HUES64 (cell line): ENCODE measurements at regions not wholly inside any gene's neighbourhood (a gene's known extent, or its start where the extent isn't known, plus 50 kb on each side); places are given as distances from the start of the nearest gene placed in this dataset.

Source experiments
- H3K27ac ChIP-seq: 2 replicates; pipeline ENCODE4 v1.7.0; 2013; ENCODE audit warnings: low read depth, low read length, inconsistent platforms
- H3K27me3 ChIP-seq: 2 replicates; pipeline ENCODE4 v1.6.1; 2013; ENCODE audit warnings: mild to moderate bottlenecking, low read length; ENCODE audit not compliant: insufficient read depth
- H3K36me3 ChIP-seq: 2 replicates; pipeline ENCODE4 v1.6.1; 2013; ENCODE audit warnings: mild to moderate bottlenecking, low read length; ENCODE audit not compliant: insufficient read depth
- H3K4me1 ChIP-seq: 2 replicates; pipeline ENCODE4 v1.6.1; 2013; ENCODE audit warnings: mild to moderate bottlenecking, low read length, moderate library complexity; ENCODE audit not compliant: insufficient read depth
- H3K4me3 ChIP-seq: 2 replicates; pipeline ENCODE4 v1.5.1; 2013; ENCODE audit warnings: mild to moderate bottlenecking, low read length, moderate library complexity
- H3K9ac ChIP-seq: 2 replicates; pipeline ENCODE4 v1.6.1; 2013; ENCODE audit warnings: mild to moderate bottlenecking, low read depth, low read length
- H3K9me3 ChIP-seq: 2 replicates; pipeline ENCODE4 v1.6.1; 2013; ENCODE audit warnings: low read depth, low read length; ENCODE audit not compliant: insufficient read depth
- WGBS: fragments of 150-250, 120-280 bp; methylation state at CpG from one replicate; pipeline ENCODE4 v1.1.7; 2013; ENCODE audit warnings: missing lambda C conversion rate; 5-methylcytosine and 5-hydroxymethylcytosine counted together

DNA sequence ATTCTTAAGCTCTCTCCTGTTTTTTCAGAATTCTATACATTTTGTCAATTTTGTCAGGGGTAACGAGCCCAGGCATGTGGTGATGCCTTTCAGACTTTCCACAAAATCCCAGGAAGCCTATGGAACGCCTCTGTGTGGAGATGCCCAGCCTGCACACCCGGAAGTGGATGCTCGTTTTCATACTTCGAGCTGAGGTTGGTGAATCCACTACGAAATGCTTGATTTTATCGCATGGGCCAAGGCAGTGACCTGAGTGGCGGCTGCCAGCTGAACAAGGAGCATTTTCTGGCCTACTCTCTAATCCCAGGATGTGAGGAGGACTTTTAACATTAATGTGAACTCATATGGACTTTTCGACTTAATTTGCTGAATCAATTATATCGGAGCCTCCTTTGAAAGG lies 426.7 kb upstream of the B3GAT1 start:
- 92% methylated on average over 10 of the region's 10 CpGs for WGBS
- H3K27me3 ChIP-seq: no peaks in the 10 kb centered on the region
- H3K36me3 ChIP-seq: no peaks in the 10 kb centered on the region
- no peaks in the 10 kb centered on the region for H3K9me3 ChIP-seq
- no peak overlapping the region for H3K4me3 ChIP-seq
- no peaks in the 10 kb centered on the region for H3K4me1 ChIP-seq
- H3K9ac ChIP-seq: no peak overlapping the region
- H3K27ac ChIP-seq: no peak overlapping the region

DNA sequence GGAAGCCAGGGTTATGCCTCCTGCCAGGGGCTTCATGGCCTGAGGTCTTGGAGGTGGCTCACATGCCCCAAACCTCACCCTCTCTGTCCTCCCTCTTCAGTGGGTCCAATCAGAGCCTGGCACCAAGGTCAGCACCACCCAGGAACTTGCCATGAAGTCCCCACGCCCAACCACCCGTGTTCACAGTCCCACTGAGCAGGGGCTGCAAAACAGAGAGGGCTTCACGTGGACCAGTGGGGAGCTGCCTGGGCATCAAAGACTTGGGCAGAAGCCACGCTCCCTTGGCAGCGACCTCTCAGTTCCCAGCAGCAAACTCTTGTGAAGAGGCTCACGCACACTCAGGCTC lies 425.8 kb upstream of the B3GAT1 start:
- no peak overlapping the region for H3K4me3 ChIP-seq
- no peaks in the 10 kb centered on the region for H3K4me1 ChIP-seq
- no peaks in the 10 kb centered on the region for H3K36me3 ChIP-seq
- no peaks in the 10 kb centered on the region for H3K27me3 ChIP-seq
- H3K9me3 ChIP-seq: no peaks in the 10 kb centered on the region
- no peak overlapping the region for H3K27ac ChIP-seq
- H3K9ac ChIP-seq: no peak overlapping the region
- 94% methylated on average over 6 of the region's 6 CpGs for WGBS

DNA sequence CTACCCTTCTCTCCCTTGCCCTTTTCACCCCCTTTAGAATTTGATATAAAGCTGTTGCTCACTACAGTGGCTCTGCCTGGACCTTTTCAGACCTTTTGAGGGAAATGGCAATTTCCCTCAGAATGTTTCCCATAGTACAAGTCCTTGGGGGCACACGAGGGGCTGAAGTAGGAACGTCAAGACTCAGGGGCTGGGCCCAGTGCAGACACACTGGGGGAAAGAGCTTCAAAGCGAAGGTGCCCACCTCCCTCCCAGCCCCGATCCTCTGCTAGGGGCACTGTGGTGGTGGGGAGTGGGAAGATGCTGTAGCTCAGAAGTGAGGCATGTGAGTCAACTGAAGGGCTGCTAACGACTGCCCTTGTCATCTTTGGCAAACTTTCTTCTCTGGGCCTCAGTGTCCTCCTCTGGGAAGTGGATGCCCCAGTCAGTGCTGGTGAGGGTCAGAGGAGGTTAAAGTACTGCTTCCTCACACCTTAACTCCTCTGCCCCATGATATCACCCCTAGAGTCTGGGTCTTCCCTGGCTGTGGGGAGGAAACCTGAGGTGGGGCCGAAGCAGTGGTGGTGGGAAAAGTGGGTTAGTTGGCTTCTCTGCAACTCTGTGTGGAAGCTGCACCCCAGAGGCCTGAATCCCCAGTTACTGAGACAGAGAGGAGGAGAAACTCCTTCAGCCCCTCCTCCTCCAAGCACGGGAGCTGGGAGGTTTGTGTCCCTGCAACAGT lies 425.3 kb upstream of the B3GAT1 start:
- WGBS: 88% methylated on average over 7 of the region's 7 CpGs
- no peak overlapping the region for H3K4me3 ChIP-seq
- no peak overlapping the region for H3K9ac ChIP-seq
- H3K27ac ChIP-seq: no peak overlapping the region
- no peaks in the 10 kb centered on the region for H3K4me1 ChIP-seq
- no peaks in the 10 kb centered on the region for H3K36me3 ChIP-seq
- 0 out of 2 replicates have a peak, but pooled peaks cover 3% of the 10 kb centered on the region for H3K9me3 ChIP-seq
- H3K27me3 ChIP-seq: no peaks in the 10 kb centered on the region

DNA sequence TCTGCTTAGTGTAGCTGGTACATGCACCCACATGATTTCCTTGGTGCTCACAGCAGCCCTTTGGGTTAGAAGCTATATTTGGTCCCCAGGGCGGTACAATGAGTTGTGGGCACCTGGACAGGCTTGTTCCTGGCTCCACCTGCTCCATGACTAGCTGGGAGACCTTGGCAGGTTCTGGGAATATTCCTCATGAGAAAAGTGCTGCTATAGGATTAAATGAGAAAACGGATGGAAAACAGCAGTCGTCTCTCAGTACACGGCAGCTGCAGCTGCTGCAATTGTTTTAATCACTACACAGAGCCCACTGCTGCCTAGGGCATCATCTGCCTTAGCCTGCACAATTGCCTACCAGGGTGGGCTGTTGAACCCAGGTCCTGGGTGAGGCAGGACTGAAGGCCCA lies 424.5 kb upstream of the B3GAT1 start:
- Histone ChIP-seq H3K27ac (no peak overlapping the region), H3K36me3 (no peaks in the 10 kb centered on the region), H3K4me1 (no peaks in the 10 kb centered on the region), H3K27me3 (no peaks in the 10 kb centered on the region), H3K9me3 (0 out of 2 replicates have a peak, but pooled peaks cover 5% of the 10 kb centered on the region), H3K4me3 (no peak overlapping the region), H3K9ac (no peak overlapping the region)
- 95% methylated on average over 4 of the region's 4 CpGs for WGBS

DNA sequence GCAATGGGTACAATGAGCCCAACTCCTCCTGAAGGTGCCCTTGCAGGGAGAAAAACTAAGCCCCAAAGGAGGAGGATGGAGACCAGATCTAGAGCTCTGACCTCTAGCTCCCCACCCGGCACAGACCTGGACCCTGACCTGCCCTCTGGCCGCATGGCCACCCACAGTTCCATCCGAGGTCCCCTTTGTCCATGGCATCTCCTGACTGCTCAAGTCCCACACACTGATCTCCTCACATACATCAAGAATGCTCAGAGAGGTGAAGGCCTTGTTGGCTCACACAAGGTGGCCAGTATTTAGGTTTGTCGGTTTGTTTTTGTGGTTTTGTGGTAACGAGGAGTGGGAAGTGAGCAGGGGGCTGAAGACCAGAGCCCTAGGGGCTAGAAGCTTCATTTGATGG lies 423.5 kb upstream of the B3GAT1 start:
- no peak overlapping the region for H3K4me3 ChIP-seq
- H3K9me3 ChIP-seq: peaks cover 5% of the 10 kb centered on the region; the same call in 1 of the 2 replicates
- no peaks in the 10 kb centered on the region for H3K36me3 ChIP-seq
- H3K27me3 ChIP-seq: no peaks in the 10 kb centered on the region
- H3K4me1 ChIP-seq: no peaks in the 10 kb centered on the region
- WGBS: 95% methylated on average over 5 of the region's 5 CpGs
- H3K27ac ChIP-seq: no peak overlapping the region
- H3K9ac ChIP-seq: no peak overlapping the region

DNA sequence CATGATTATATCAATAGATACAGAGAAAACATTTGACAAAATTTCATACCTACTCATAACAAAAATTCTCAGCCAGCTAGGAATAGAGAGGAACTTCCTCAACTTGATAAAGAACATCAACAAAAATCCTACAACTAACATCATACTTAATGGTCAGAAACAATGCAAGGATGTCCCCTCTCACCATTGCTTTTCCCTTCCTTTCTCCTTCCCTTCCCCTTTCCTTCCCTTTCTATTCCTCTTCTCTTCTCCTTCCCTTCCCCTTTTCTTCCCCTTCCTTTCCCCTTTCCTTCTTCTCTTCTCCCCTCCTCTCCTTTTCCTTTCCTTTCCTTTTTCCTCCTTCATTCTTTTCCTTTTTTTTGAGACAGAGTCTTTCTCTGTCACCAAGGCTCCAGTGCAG lies 418.3 kb upstream of the B3GAT1 start:
- no peak overlapping the region for H3K9ac ChIP-seq
- H3K4me3 ChIP-seq: no peak overlapping the region
- H3K9me3 ChIP-seq: peaks cover 12% of the 10 kb centered on the region; the same call in 1 of the 2 replicates
- H3K4me1 ChIP-seq: no peaks in the 10 kb centered on the region
- H3K27ac ChIP-seq: no peak overlapping the region
- no peaks in the 10 kb centered on the region for H3K36me3 ChIP-seq
- H3K27me3 ChIP-seq: no peaks in the 10 kb centered on the region

DNA sequence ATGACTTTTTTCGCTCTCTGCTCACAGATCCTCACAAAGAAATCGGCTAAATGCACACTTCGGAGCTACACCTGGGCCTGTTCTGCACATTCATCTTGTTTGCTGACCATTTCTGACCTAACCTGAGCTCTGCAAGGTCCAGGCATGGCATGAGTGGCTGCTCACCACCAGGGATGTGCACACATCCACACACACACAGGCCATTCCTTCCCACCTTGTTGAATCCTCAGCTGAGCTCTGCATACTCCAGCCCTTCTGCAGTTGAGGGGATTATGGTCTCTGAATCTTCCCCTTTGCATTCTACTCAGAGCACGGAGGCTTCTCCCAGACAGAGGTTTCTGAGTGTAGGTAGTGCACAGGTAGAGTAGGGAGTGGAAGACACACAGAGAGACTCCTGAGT lies 411.9 kb upstream of the B3GAT1 start:
- Histone ChIP-seq H3K36me3 (no peaks in the 10 kb centered on the region), H3K27me3 (no peaks in the 10 kb centered on the region), H3K9ac (no peak overlapping the region), H3K4me3 (no peak overlapping the region), H3K27ac (no peak overlapping the region), H3K4me1 (peaks cover 7% of the 10 kb centered on the region; the same call in 1 of the 2 replicates), H3K9me3 (no peaks in the 10 kb centered on the region)
- 94% methylated on average over 4 of the region's 4 CpGs for WGBS

DNA sequence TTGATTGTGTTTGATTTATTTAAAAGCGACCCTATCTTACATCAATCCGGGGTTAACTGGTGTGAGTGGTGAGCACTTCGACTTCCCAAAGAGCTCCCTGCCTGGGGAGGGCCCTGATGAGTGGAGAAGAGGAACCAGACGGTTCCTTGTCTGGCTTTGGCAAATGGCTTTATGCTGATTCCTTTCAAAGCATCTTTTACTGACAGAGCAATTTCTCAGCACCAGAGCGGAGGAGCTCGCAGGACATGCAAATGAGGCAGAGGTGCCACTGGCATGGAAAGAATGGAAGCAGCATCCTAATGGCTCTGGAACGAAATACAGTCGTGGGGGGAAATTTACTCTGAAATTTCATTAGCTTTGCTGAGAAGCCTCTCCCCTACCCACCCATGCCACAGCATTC lies 410.9 kb upstream of the B3GAT1 start:
- no peak overlapping the region for H3K27ac ChIP-seq
- 75% methylated on average over 8 of the region's 8 CpGs for WGBS
- H3K9me3 ChIP-seq: no peaks in the 10 kb centered on the region
- H3K9ac ChIP-seq: no peak overlapping the region
- no peaks in the 10 kb centered on the region for H3K27me3 ChIP-seq
- H3K4me1 ChIP-seq: peaks cover 14% of the 10 kb centered on the region; the same call in 1 of the 2 replicates
- no peak overlapping the region for H3K4me3 ChIP-seq
- H3K36me3 ChIP-seq: no peaks in the 10 kb centered on the region

DNA sequence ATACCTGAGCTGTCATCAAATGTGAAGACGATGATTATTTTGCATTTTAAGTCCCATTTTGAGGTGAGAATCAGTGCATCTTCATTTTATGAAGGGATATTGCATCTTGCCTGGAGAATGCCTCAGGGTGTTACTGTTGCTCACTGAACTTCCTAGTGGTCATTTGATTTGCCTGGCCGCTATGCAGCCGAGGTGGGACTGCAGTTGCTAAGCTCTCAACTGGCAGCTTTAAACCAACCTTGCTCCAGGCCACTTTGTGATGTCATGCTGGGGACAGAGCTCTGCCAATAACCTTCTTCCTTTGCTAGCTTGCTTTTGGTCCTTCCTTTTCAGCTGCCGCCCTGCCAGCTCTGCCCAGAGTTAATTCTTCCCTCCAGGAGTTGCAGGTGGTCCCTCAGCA lies 409.4 kb upstream of the B3GAT1 start:
- no peaks in the 10 kb centered on the region for H3K27me3 ChIP-seq
- WGBS: 83% methylated on average over 4 of the region's 4 CpGs
- H3K27ac ChIP-seq: no peak overlapping the region
- no peak overlapping the region for H3K9ac ChIP-seq
- no peak overlapping the region for H3K4me3 ChIP-seq
- peaks cover 14% of the 10 kb centered on the region; the same call in 1 of the 2 replicates for H3K4me1 ChIP-seq
- H3K9me3 ChIP-seq: no peaks in the 10 kb centered on the region
- H3K36me3 ChIP-seq: no peaks in the 10 kb centered on the region

DNA sequence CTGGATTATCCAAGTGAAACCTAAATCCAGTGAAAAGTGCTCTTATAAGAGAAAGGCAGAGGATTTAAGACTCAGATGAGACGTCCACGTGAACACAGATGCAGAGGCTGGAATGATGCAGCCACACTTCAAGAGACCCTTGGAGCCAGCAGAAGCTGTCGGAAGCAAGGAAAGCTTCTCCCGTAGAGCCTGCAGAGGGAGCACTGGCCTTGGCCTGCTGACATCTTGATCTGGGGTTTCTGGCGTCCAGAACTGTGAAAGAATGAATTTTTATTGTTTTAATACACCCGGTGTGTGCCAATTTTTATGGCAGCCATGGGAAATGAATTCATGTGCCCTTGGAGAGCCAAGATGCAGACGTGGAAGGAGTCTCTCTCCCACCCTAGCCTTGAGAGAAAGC lies 407.0 kb upstream of the B3GAT1 start:
- H3K9me3 ChIP-seq: no peaks in the 10 kb centered on the region
- no peaks in the 10 kb centered on the region for H3K36me3 ChIP-seq
- no peak overlapping the region for H3K4me3 ChIP-seq
- H3K9ac ChIP-seq: peak overlapping the region; percentile 11; the same call in 1 of the 2 replicates
- H3K27ac ChIP-seq: no peak overlapping the region
- 54% methylated on average over 7 of the region's 7 CpGs for WGBS
- no peaks in the 10 kb centered on the region for H3K27me3 ChIP-seq
- peaks cover 14% of the 10 kb centered on the region; the same call in 1 of the 2 replicates for H3K4me1 ChIP-seq

DNA sequence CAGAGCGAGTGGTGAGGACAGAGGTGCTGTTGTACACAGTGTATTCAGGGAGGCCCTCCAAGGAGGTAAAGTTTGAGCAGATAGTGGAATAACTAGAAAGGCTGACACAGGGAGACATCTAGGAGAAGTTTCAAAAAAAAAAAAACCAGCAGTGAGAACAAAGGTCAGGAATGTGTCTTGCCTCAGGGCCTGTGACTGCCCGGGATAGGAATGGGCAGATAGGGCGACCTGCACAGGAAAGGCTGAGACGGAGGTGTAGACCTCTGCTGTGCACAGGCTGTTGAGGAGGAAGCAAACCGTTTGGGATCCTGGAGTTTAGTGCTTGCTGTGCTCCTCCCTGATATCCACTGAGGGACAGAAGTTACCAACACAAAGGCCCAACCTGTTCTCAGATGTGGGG lies 406.5 kb upstream of the B3GAT1 start:
- Histone ChIP-seq H3K9ac (peak overlapping the region; percentile 11; the same call in 1 of the 2 replicates), H3K36me3 (no peaks in the 10 kb centered on the region), H3K4me3 (no peak overlapping the region), H3K9me3 (no peaks in the 10 kb centered on the region), H3K4me1 (peaks cover 14% of the 10 kb centered on the region; the same call in 1 of the 2 replicates), H3K27ac (no peak overlapping the region), H3K27me3 (no peaks in the 10 kb centered on the region)
- 47% methylated on average over 5 of the region's 5 CpGs for WGBS

DNA sequence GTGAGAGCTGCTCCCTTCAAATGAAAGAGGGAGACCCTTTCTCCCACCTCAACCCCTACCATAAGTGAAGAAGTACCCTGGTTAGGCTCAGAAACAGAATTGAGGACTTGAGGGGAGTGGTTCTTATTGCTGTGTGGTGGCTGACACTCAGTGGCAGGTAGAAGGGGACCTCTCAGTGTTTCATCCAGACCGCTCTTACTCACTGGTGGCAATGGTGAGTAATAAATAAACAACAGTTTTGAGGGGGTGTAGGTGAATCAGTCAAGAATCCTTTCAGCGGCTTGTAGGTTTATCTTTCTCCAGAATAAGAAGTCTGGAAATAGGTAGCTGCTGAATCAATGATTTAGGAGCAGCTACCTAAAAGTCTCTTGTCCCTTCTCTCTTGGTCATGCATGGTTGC lies 403.4 kb upstream of the B3GAT1 start:
- Histone ChIP-seq H3K9me3 (no peaks in the 10 kb centered on the region), H3K9ac (no peak overlapping the region)
- WGBS: 91% methylated on average over 2 of the region's 2 CpGs

More for the DNA sequence above, 403.4 kb upstream of the B3GAT1 start:
- Histone ChIP-seq H3K27me3 (no peaks in the 10 kb centered on the region), H3K36me3 (no peaks in the 10 kb centered on the region), H3K4me1 (peaks cover 14% of the 10 kb centered on the region; the same call in 1 of the 2 replicates), H3K27ac (no peak overlapping the region), H3K4me3 (no peak overlapping the region)
